Esophagus squamous epithelium (tissue), 4 donors: ENCODE measurements at regions not wholly inside any gene's neighbourhood (a gene's known extent, or its start where the extent isn't known, plus 50 kb on each side); places are given as distances from the start of the nearest gene placed in this dataset.

Source experiments
- CTCF ChIP-seq, 6 experiments: fragments of 450-650 bp in 4 of 6; fragments of 200-600 bp in 2 of 6; sonication (generic) in 2 of 6; IDR thresholded peaks; one replicate each; pipeline ENCODE4 v1.5.1; 2016 to 2019; ENCODE audit warnings: antibody characterized with exemption in 6 of 6, mild to moderate bottlenecking in 4 of 6, moderate library complexity in 4 of 6
- POLR2A ChIP-seq, 4 donors: fragments of 450-650 bp; IDR thresholded peaks; one replicate each; pipeline ENCODE4 v1.6.1; 2017; ENCODE audit warnings: antibody characterized with exemption in 4 of 4, mild to moderate bottlenecking in 4 of 4, moderate library complexity in 3 of 4

GRCh38 chr2:193528458-193528857 lies 1333.7 kb upstream of the TMEFF2 start:
- TF ChIP-seq POLR2A (IDR thresholded peaks at IDR 0.05) (no peak), CTCF (IDR thresholded peaks at IDR 0.05) (no peak)
